ENCODE measurements at regions not wholly inside any gene's neighbourhood (a gene's known extent, or its start where the extent isn't known, plus 50 kb on each side); places are given as distances from the start of the nearest gene placed in this dataset.

DNA sequence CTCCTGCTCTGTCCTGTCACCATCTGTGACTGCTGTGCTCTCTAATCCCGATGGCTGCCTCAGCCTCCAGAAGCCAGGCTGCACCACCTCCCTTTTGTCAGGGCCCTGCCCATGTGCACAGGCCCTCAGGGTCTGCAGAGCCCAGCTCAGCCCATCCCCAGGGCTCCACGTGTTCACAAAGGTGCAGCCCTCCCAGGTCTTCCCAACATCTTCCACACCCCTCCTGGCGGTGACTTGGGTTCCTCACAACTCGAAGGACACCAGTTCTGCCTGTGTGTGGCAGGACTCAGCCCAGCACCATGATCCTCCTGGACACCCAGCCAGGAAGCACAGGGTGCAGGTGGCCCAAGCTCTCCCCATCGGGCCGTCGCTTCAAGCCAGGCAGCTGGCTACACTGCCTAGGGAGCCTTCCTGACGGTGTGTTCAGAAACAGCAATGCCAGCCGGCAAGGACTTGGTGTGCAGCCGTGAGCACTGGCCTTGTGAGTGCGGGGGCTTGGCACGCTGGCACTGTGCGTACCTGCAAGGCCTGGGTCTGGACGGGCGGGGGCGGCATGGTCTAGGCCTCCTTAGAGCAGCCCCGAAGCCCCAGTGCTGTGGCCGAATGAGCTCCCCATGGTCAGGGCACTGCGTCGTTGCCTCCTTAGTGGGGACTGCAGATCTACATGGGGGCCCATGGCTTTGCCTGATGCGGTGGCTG lies 96.1 kb downstream of the MRPL36 start:
- peaks cover 5% of the 10 kb centered on the region for H3K4me1 Mint-ChIP-seq (ENCODE audit: unreplicated experiment)
- TF ChIP-seq, protein P1, sequence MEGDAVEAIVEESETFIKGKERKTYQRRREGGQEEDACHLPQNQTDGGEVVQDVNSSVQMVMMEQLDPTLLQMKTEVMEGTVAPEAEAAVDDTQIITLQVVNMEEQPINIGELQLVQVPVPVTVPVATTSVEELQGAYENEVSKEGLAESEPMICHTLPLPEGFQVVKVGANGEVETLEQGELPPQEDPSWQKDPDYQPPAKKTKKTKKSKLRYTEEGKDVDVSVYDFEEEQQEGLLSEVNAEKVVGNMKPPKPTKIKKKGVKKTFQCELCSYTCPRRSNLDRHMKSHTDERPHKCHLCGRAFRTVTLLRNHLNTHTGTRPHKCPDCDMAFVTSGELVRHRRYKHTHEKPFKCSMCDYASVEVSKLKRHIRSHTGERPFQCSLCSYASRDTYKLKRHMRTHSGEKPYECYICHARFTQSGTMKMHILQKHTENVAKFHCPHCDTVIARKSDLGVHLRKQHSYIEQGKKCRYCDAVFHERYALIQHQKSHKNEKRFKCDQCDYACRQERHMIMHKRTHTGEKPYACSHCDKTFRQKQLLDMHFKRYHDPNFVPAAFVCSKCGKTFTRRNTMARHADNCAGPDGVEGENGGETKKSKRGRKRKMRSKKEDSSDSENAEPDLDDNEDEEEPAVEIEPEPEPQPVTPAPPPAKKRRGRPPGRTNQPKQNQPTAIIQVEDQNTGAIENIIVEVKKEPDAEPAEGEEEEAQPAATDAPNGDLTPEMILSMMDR (conservative IDR thresholded peaks at IDR 0.05): no peak
- peaks cover 4% of the 10 kb centered on the region for H3K9me3 Mint-ChIP-seq
- no peaks in the 10 kb centered on the region for H3K36me3 Mint-ChIP-seq
- no peak for DNase-seq (ENCODE audit: extremely low spot score, unreplicated experiment)
- H3K27ac Mint-ChIP-seq: no peak overlapping the region
- no peak overlapping the region for H3K4me3 Mint-ChIP-seq
- peaks cover 3% of the 10 kb centered on the region for H3K27me3 Mint-ChIP-seq

DNA sequence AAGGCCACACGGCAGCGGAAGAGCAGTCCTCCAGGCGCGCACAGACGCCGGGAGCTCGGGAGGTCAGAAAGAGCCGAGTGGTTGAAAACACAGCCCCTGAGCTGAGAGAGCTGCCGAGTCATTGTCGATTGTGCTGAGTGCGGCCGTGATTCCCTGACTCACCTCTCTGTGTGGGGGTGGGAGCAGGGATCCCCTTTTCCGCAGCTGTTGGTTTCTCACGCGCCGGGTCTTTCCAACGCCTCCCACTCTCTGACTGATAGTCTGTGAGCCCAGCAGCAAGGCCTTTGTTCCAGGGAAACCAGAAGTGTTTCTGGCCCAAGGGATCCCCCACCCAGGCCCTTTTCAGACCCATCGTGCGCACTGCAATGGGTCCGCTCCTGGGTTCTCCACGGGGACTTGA lies 97.3 kb downstream of the MRPL36 start:
- no peak overlapping the region for H3K27ac Mint-ChIP-seq

DNA sequence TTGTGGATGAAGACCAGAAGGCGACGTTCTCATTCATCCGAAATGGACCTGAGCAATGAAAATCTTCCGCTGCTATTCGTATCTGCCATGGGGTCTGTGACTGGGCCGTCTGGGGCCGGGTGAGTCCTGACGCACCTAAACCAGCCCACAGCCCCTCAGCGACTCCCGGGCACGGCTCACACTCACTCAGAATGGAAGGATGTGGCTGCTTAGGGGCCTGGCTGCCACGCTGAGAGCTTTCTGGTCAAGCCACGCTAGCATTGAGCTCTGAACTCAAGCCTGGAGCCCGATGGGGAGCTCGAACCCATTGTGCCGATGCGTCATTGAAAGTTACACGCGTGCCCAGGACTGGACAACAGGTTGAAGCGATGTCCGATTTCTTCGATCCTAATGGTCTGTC lies 97.8 kb downstream of the MRPL36 start:
- Mint-ChIP-seq H3K27ac (no peak overlapping the region), H3K27me3 (peaks cover 8% of the 10 kb centered on the region), H3K9me3 (peaks cover 4% of the 10 kb centered on the region), H3K36me3 (no peaks in the 10 kb centered on the region), H3K4me3 (no peak overlapping the region), H3K4me1 (ENCODE audit: unreplicated experiment) (no peaks in the 10 kb centered on the region)
- DNase-seq (ENCODE audit: extremely low spot score, unreplicated experiment): no peak
- TF ChIP-seq, protein P1 (conservative IDR thresholded peaks at IDR 0.05): no peak

More for the DNA sequence above, 97.3 kb downstream of the MRPL36 start:
- Mint-ChIP-seq H3K4me3 (no peak overlapping the region), H3K9me3 (peaks cover 4% of the 10 kb centered on the region), H3K27me3 (peaks cover 8% of the 10 kb centered on the region), H3K36me3 (no peaks in the 10 kb centered on the region), H3K4me1 (ENCODE audit: unreplicated experiment) (no peaks in the 10 kb centered on the region)
- DNase-seq (ENCODE audit: extremely low spot score, unreplicated experiment): no peak
- TF ChIP-seq, protein P1 (conservative IDR thresholded peaks at IDR 0.05): no peak

DNA sequence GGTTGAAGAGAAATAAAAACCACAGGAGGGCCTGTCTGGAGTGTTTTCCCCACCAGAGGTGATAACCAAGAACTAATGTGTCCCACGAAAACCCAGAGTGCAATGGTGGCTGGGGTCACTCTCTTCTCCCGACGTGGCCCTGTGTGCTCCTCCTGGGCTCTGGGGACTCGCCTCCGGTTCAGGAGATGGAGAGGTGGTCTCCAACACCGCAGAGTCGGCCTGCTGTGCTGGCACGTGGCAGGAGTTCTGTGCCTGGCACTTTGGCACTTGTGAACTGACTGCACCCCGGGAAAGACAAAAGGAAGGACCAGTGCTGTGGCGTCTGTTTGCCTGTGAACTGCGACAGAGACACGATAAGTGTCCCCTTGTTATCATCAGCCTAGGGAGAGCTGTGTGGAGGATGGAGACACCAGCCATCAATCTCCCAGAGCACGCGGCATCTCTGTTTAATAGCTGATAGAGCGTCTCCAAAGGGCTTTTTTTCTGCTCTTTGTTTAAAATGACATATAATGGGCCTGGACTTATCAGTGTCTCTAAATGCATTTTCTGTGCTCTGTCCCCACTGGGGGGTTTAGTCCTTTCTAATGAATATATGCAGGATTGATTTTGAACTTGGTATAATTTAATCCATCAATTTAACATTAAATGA lies 98.3 kb downstream of the MRPL36 start:
- Mint-ChIP-seq H3K27me3 (peaks cover 8% of the 10 kb centered on the region), H3K27ac (no peak overlapping the region), H3K36me3 (no peaks in the 10 kb centered on the region), H3K4me1 (ENCODE audit: unreplicated experiment) (no peaks in the 10 kb centered on the region), H3K9me3 (peaks cover 4% of the 10 kb centered on the region), H3K4me3 (no peak overlapping the region)
- no peak for DNase-seq (ENCODE audit: extremely low spot score, unreplicated experiment)
- TF ChIP-seq, protein P1 (conservative IDR thresholded peaks at IDR 0.05): no peak

DNA sequence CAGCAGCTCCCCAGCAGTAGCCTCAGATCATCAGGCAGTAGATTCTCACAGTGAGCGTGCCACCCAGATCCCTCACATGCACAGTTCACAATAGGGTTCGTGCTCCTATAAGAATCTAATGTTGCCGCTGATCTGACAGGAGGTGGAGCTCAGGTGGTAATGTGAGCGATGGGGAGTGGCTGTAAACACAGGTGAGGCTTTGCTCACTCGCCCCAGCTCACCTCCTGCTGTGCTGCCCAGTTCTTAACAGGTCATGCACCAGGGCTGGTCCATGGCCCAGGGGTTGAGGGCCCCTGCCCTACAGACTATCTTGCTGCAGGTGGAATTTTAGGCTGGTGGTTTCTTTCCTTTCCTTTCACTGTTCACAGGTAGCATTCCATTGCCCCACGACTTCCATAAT lies 100.2 kb downstream of the MRPL36 start:
- Mint-ChIP-seq H3K9me3 (peaks cover 4% of the 10 kb centered on the region), H3K4me3 (no peak overlapping the region), H3K4me1 (ENCODE audit: unreplicated experiment) (no peaks in the 10 kb centered on the region), H3K27me3 (peaks cover 8% of the 10 kb centered on the region), H3K27ac (no peak overlapping the region), H3K36me3 (no peaks in the 10 kb centered on the region)
- DNase-seq (ENCODE audit: extremely low spot score, unreplicated experiment): no peak
- TF ChIP-seq, protein P1 (conservative IDR thresholded peaks at IDR 0.05): no peak

All from type B pancreatic cell (in vitro differentiated cells).